Hepatocyte (in vitro differentiated cells): ENCODE measurements at regions not wholly inside any gene's neighbourhood (a gene's known extent, or its start where the extent isn't known, plus 50 kb on each side); places are given as distances from the start of the nearest gene placed in this dataset.

ENCODE experiments used
- CTCF ChIP-seq: fragments of 200-600 bp; sonication (generic); IDR thresholded peaks from 2 replicates; pipeline ENCODE4 v1.5.1; 2016; ENCODE audit warnings: antibody characterized with exemption, mild to moderate bottlenecking; ENCODE audit not compliant: poor library complexity
- EZH2 ChIP-seq: fragments of 200-600 bp; sonication (generic); IDR thresholded peaks from 2 replicates; pipeline ENCODE4 v1.6.1; 2016; ENCODE audit warnings: antibody characterized with exemption, mild to moderate bottlenecking, borderline replicate concordance
- EZH2phosphoT487 ChIP-seq: fragments of 200-600 bp; sonication (generic); IDR thresholded peaks from one replicate; pipeline ENCODE4 v1.6.1; 2018; ENCODE audit warnings: antibody characterized with exemption, mild to moderate bottlenecking, low read depth, moderate library complexity; ENCODE audit not compliant: unreplicated experiment, severe bottlenecking

DNA sequence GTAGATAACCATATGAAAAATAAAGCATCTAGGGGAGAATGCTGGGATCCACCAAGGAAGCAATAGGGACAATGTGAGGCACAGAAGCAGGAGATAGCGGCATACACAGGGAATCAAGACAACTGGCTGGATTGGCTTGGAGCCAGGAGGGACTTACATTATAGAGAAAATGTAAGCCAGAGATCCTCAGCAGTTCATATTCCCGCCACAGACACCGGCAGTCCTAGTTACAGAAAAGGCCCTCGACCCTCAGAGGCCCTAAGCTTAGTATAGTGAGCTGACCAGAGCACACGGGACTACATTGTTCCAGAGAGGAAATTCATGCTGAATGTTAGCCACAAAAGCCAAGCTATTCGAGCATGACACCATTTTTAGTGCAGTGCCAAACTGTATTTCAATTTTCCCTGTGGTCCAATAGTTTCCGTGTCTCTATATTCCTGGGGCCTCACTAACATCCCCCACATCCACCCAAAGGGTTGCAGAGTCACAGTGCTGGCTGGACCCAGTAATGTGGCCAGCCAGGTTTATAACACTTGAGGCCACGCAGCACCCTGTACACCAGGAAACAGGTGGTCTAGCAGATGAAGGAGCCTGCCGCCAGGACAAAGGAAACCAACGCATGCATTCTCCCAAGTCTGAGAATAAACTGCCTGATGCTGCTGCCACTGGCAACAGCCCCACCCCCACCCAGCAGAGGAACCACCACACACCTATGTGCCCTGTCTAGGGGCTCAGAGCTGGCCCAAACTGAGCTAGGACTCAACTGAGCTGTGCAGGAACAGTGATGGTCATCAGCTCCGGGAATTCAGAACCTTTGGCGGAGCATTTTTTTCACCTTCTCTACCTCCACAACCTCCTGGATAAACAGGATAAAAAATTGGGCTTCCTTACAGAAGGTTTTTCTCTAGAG lies 693.2 kb upstream of the CHD1 start:
- TF ChIP-seq EZH2: no peak
- TF ChIP-seq CTCF: no peak
- no peak for TF ChIP-seq EZH2phosphoT487
